Neural progenitor cell (in vitro differentiated cells): ENCODE measurements at regions not wholly inside any gene's neighbourhood (a gene's known extent, or its start where the extent isn't known, plus 50 kb on each side); places are given as distances from the start of the nearest gene placed in this dataset.

Experiments
- EZH2 ChIP-seq: fragments of 200-600 bp; sonication (generic); IDR thresholded peaks from 2 replicates; pipeline ENCODE4 v1.6.1; 2017; ENCODE audit warnings: antibody characterized with exemption, mild to moderate bottlenecking, moderate library complexity
- TF ChIP-seq, protein P1 (sequence below): fragments of 200-600 bp; sonication (generic); IDR thresholded peaks from 2 replicates; pipeline ENCODE4 v1.5.1; 2017; ENCODE audit warnings: antibody characterized with exemption, mild to moderate bottlenecking

DNA sequence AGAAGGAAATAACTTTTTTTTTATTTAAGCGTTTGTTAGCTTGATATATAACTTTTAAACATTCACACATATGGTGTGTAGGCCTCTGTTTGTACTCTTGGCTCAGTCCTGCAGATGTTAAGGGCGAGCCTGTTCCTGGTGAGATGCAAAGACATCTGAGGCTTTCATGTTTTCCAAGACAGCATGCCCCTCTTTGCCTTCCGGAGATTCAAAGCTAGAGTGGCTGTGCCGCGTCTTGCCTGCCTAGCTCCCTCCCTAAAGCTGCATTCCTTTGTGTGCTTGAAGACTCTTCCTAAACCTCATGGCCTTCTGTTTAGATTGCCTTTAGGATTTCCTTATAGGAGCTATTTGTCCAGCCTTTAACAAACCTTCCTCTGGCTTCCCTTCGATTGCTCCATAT is 67.1 kb downstream of the MID1IP1 start:
- TF ChIP-seq, protein P1, sequence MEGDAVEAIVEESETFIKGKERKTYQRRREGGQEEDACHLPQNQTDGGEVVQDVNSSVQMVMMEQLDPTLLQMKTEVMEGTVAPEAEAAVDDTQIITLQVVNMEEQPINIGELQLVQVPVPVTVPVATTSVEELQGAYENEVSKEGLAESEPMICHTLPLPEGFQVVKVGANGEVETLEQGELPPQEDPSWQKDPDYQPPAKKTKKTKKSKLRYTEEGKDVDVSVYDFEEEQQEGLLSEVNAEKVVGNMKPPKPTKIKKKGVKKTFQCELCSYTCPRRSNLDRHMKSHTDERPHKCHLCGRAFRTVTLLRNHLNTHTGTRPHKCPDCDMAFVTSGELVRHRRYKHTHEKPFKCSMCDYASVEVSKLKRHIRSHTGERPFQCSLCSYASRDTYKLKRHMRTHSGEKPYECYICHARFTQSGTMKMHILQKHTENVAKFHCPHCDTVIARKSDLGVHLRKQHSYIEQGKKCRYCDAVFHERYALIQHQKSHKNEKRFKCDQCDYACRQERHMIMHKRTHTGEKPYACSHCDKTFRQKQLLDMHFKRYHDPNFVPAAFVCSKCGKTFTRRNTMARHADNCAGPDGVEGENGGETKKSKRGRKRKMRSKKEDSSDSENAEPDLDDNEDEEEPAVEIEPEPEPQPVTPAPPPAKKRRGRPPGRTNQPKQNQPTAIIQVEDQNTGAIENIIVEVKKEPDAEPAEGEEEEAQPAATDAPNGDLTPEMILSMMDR: no peak
- TF ChIP-seq EZH2: no peak
